T-cell (primary cell): ENCODE measurements at regions not wholly inside any gene's neighbourhood (a gene's known extent, or its start where the extent isn't known, plus 50 kb on each side); places are given as distances from the start of the nearest gene placed in this dataset.

ENCODE experiments used
- ATAC-seq, 4 experiments: fragments of 200-7000 bp in 3 of 4; fragments of 150-1000 bp in 1 of 4; cut with Tn5 transposase; replicated peaks in 1 of 4; 1 replicate in 3 of 4; 2 replicates in 1 of 4; pipeline ENCODE4 v1.10.0; 2021; ENCODE audit warnings: moderate library complexity in 3 of 4, mild to moderate bottlenecking in 2 of 4, moderate number of reproducible peaks in 1 of 4
- CTCF ChIA-PET, 2 donors: fragments of 300-600 bp; sonication (Branson Sonifier 250); formaldehyde crosslinking; loops; one replicate each; lab custom pipeline; 2022; ENCODE audit warnings: antibody characterized with exemption in 2 of 2; lab: Charles Lee
- POLR2A ChIA-PET, 2 donors: fragments of 300-600 bp; sonication (Branson Sonifier 250); formaldehyde crosslinking; loops; one replicate each; lab custom pipeline; 2022; ENCODE audit warnings: antibody characterized with exemption in 2 of 2; lab: Charles Lee
- DNase-seq, 35 experiments: peaks; one replicate each; pipeline versions ENCODE4 v3.0.0 to v3.0.0-alpha.2; 2013 to 2023
- H3K27ac ChIP-seq: one replicate; pipeline ENCODE4 v1.5.1; 2013; ENCODE audit warnings: low read length
- H3K27me3 ChIP-seq, 2 experiments: replicated peaks in 1 of 2; 1 replicate in 1 of 2; 2 replicates in 1 of 2; pipeline versions ENCODE4 v1.6.1 to v1.7.0; 2013; ENCODE audit warnings: low read length in 1 of 2, mixed read lengths in 1 of 2; ENCODE audit not compliant: control insufficient read depth in 2 of 2, insufficient read depth in 2 of 2; ENCODE audit errors: extremely low read depth in 1 of 2
- H3K36me3 ChIP-seq, 2 donors: 1 replicate in 1 of 2; 2 replicates in 1 of 2; pipeline versions ENCODE4 v1.6.1 to v1.7.0; 2013; ENCODE audit warnings: low read length in 1 of 2; ENCODE audit not compliant: control insufficient read depth in 2 of 2, insufficient read depth in 1 of 2; ENCODE audit errors: extremely low read depth in 1 of 2
- H3K4me1 ChIP-seq, 2 experiments: 1 replicate in 1 of 2; 2 replicates in 1 of 2; pipeline versions ENCODE4 v1.6.1 to v1.7.0; 2013; ENCODE audit warnings: low read length in 2 of 2, mixed read lengths in 1 of 2; ENCODE audit not compliant: insufficient read depth in 2 of 2, control insufficient read depth in 1 of 2; ENCODE audit errors: extremely low read depth in 1 of 2
- H3K4me3 ChIP-seq, 2 donors: 1 replicate in 1 of 2; 2 replicates in 1 of 2; pipeline versions ENCODE4 v1.5.1 to v1.7.0; 2013; ENCODE audit warnings: mild to moderate bottlenecking in 2 of 2, low read length in 1 of 2, moderate library complexity in 1 of 2; ENCODE audit not compliant: control insufficient read depth in 1 of 2; ENCODE audit errors: extremely low read depth in 1 of 2
- H3K9me3 ChIP-seq: 2 replicates; pipeline ENCODE4 v1.7.0; 2013
- H3K27ac Mint-ChIP-seq, 2 donors: one replicate each; pipeline ENCODE4 v1.8.0; 2020 to 2021; ENCODE audit warnings: mild to moderate bottlenecking in 2 of 2, mixed read lengths in 2 of 2
- H3K27me3 Mint-ChIP-seq, 2 donors: one replicate each; pipeline ENCODE4 v1.8.0; 2021 to 2022; ENCODE audit warnings: mixed read lengths in 2 of 2
- H3K36me3 Mint-ChIP-seq: one replicate; pipeline ENCODE4 v1.8.0; 2021; ENCODE audit warnings: mixed read lengths
- H3K4me1 Mint-ChIP-seq, 3 donors: one replicate each; pipeline ENCODE4 v1.8.0; 2020 to 2022; ENCODE audit warnings: mixed read lengths in 3 of 3, mild to moderate bottlenecking in 1 of 3
- H3K4me3 Mint-ChIP-seq, 3 donors: one replicate each; pipeline ENCODE4 v1.8.0; 2020 to 2022; ENCODE audit warnings: mild to moderate bottlenecking in 3 of 3, mixed read lengths in 3 of 3, moderate library complexity in 3 of 3
- H3K9me3 Mint-ChIP-seq, 3 donors: one replicate each; pipeline ENCODE4 v1.8.0; 2020 to 2022; ENCODE audit warnings: mixed read lengths in 3 of 3
- WGBS: methylation state at CpG from one replicate; pipeline ENCODE4 v1.1.5; 2013; ENCODE audit warnings: missing lambda C conversion rate; ENCODE audit not compliant: insufficient coverage; 5-methylcytosine and 5-hydroxymethylcytosine counted together

GRCh38 chr1:72892461-72892860 lies 610.1 kb upstream of the NEGR1 start:
- Mint-ChIP-seq H3K9me3 (peaks cover 4 to 15% (median 7%) of the 10 kb centered on the region in 3 donors), H3K4me3 (no peak overlapping the region), H3K36me3 (no peaks in the 10 kb centered on the region), H3K27ac (no peak overlapping the region), H3K27me3 (no peaks in the 10 kb centered on the region), H3K4me1 (no peaks in the 10 kb centered on the region)
- Histone ChIP-seq H3K36me3 (no peaks in the 10 kb centered on the region), H3K4me3 (no peak overlapping the region), H3K4me1 (no peaks in the 10 kb centered on the region), H3K9me3 (no peaks in the 10 kb centered on the region), H3K27me3 (no peaks in the 10 kb centered on the region), H3K27ac (no peak overlapping the region)
- ChIA-PET POLR2A (interaction anchor here in 1 of 2 donors (0.7 kb wide), 1 partner anchor 24 kb away, joined by 4 read pairs; no protein-coding TSS in a partner anchor), CTCF (no interaction called here)
- ATAC-seq (no peak), DNase-seq (no peak)
- no CpG with 5 or more reads among the region's 1 CpG for WGBS

- Mint-ChIP-seq H3K9me3 (peaks cover 4 to 16% (median 8%) of the 10 kb centered on the region in 3 donors), H3K36me3 (no peaks in the 10 kb centered on the region), H3K4me1 (no peaks in the 10 kb centered on the region), H3K27ac (no peak overlapping the region), H3K4me3 (no peak overlapping the region), H3K27me3 (no peaks in the 10 kb centered on the region)
- Histone ChIP-seq H3K27me3 (no peaks in the 10 kb centered on the region), H3K4me1 (no peaks in the 10 kb centered on the region), H3K36me3 (no peaks in the 10 kb centered on the region), H3K9me3 (no peaks in the 10 kb centered on the region), H3K4me3 (no peak overlapping the region), H3K27ac (no peak overlapping the region)
- ChIA-PET POLR2A (no interaction called here), CTCF (no interaction called here)
- 85% methylated on average over 3 of the region's 6 CpGs for WGBS
- no peak for DNase-seq
- no peak for ATAC-seq
Measured at GRCh38 chr1:72891976-72892375, 609.6 kb upstream of the NEGR1 start.

- ChIA-PET CTCF (no interaction called here), POLR2A (no interaction called here)
- no CpG with 5 or more reads among the region's 1 CpG for WGBS
- H3K9me3 Mint-ChIP-seq = peaks cover 0 to 12% (median 8%) of the 10 kb centered on the region in 3 donors
- Histone ChIP-seq H3K36me3 (no peaks in the 10 kb centered on the region), H3K27me3 (no peaks in the 10 kb centered on the region), H3K4me1 (no peaks in the 10 kb centered on the region), H3K4me3 (no peak overlapping the region), H3K27ac (no peak overlapping the region), H3K9me3 (no peaks in the 10 kb centered on the region)
- no peak overlapping the region for H3K4me3 Mint-ChIP-seq
- no peak overlapping the region for H3K27ac Mint-ChIP-seq
- ATAC-seq = no peak
- no peaks in the 10 kb centered on the region for H3K36me3 Mint-ChIP-seq
- no peaks in the 10 kb centered on the region for H3K4me1 Mint-ChIP-seq
- H3K27me3 Mint-ChIP-seq = no peaks in the 10 kb centered on the region
- no peak for DNase-seq
Measured at GRCh38 chr1:72885841-72886240, 603.5 kb upstream of the NEGR1 start.

- Mint-ChIP-seq H3K36me3 (no peaks in the 10 kb centered on the region), H3K4me1 (no peaks in the 10 kb centered on the region), H3K4me3 (no peak overlapping the region), H3K27me3 (no peaks in the 10 kb centered on the region), H3K27ac (no peak overlapping the region), H3K9me3 (peaks cover 0 to 12% (median 8%) of the 10 kb centered on the region in 3 donors)
- POLR2A ChIA-PET = no interaction called here
- Histone ChIP-seq H3K4me3 (no peak overlapping the region), H3K9me3 (no peaks in the 10 kb centered on the region), H3K4me1 (no peaks in the 10 kb centered on the region), H3K27me3 (no peaks in the 10 kb centered on the region), H3K36me3 (no peaks in the 10 kb centered on the region), H3K27ac (no peak overlapping the region)
- CTCF ChIA-PET = no interaction called here
- no peak for DNase-seq
- WGBS = no CpG with 5 or more reads among the region's 1 CpG
- no peak for ATAC-seq
Measured at GRCh38 chr1:72885017-72885416, 602.7 kb upstream of the NEGR1 start.

GRCh38 chr1:72869873-72870272 lies 587.5 kb upstream of the NEGR1 start:
- Histone ChIP-seq H3K27me3 (no peaks in the 10 kb centered on the region), H3K4me1 (no peaks in the 10 kb centered on the region), H3K36me3 (no peaks in the 10 kb centered on the region), H3K9me3 (no peaks in the 10 kb centered on the region), H3K4me3 (no peak overlapping the region), H3K27ac (no peak overlapping the region)
- Mint-ChIP-seq H3K4me3 (no peak overlapping the region), H3K27me3 (no peaks in the 10 kb centered on the region), H3K27ac (no peak overlapping the region), H3K9me3 (peaks cover 0 to 8% (median 8%) of the 10 kb centered on the region in 3 donors), H3K4me1 (no peaks in the 10 kb centered on the region), H3K36me3 (no peaks in the 10 kb centered on the region)
- ChIA-PET CTCF (no interaction called here), POLR2A (no interaction called here)
- DNase-seq (no peak), ATAC-seq (no peak)

GRCh38 chr1:72869441-72869840 lies 587.1 kb upstream of the NEGR1 start:
- no peak for ATAC-seq
- H3K36me3 Mint-ChIP-seq = no peaks in the 10 kb centered on the region
- H3K4me1 ChIP-seq = no peaks in the 10 kb centered on the region
- no peaks in the 10 kb centered on the region for H3K27me3 Mint-ChIP-seq
- H3K4me1 Mint-ChIP-seq = no peaks in the 10 kb centered on the region
- no peaks in the 10 kb centered on the region for H3K36me3 ChIP-seq
- ChIA-PET POLR2A (no interaction called here), CTCF (no interaction called here)
- H3K27ac Mint-ChIP-seq = no peak overlapping the region
- H3K4me3 ChIP-seq = no peak overlapping the region
- no peak overlapping the region for H3K27ac ChIP-seq
- H3K9me3 Mint-ChIP-seq = peaks cover 0 to 8% (median 7%) of the 10 kb centered on the region in 3 donors
- H3K27me3 ChIP-seq = no peaks in the 10 kb centered on the region
- no peaks in the 10 kb centered on the region for H3K9me3 ChIP-seq
- H3K4me3 Mint-ChIP-seq = no peak overlapping the region
- DNase-seq = no peak

- no peak overlapping the region for H3K4me3 ChIP-seq
- H3K9me3 ChIP-seq = no peaks in the 10 kb centered on the region
- CTCF ChIA-PET = no interaction called here
- no peaks in the 10 kb centered on the region for H3K27me3 Mint-ChIP-seq
- DNase-seq = no peak
- POLR2A ChIA-PET = no interaction called here
- H3K4me3 Mint-ChIP-seq = no peak overlapping the region
- H3K4me1 ChIP-seq = no peaks in the 10 kb centered on the region
- H3K36me3 Mint-ChIP-seq = no peaks in the 10 kb centered on the region
- H3K4me1 Mint-ChIP-seq = no peaks in the 10 kb centered on the region
- H3K27ac Mint-ChIP-seq = no peak overlapping the region
- H3K9me3 Mint-ChIP-seq = peaks cover 0 to 12% (median 0%) of the 10 kb centered on the region in 3 donors
- H3K36me3 ChIP-seq = no peaks in the 10 kb centered on the region
- ATAC-seq = no peak
- no peaks in the 10 kb centered on the region for H3K27me3 ChIP-seq
- WGBS = 83% methylated on average over 1 of the region's 4 CpGs
- H3K27ac ChIP-seq = no peak overlapping the region
Measured at GRCh38 chr1:72851597-72851996, 569.3 kb upstream of the NEGR1 start.
